ENCODE measurements at regions not wholly inside any gene's neighbourhood (a gene's known extent, or its start where the extent isn't known, plus 50 kb on each side); places are given as distances from the start of the nearest gene placed in this dataset.
A peak's percentile ranks its signal among the peaks of the same experiment; 100 is the strongest.

DNA sequence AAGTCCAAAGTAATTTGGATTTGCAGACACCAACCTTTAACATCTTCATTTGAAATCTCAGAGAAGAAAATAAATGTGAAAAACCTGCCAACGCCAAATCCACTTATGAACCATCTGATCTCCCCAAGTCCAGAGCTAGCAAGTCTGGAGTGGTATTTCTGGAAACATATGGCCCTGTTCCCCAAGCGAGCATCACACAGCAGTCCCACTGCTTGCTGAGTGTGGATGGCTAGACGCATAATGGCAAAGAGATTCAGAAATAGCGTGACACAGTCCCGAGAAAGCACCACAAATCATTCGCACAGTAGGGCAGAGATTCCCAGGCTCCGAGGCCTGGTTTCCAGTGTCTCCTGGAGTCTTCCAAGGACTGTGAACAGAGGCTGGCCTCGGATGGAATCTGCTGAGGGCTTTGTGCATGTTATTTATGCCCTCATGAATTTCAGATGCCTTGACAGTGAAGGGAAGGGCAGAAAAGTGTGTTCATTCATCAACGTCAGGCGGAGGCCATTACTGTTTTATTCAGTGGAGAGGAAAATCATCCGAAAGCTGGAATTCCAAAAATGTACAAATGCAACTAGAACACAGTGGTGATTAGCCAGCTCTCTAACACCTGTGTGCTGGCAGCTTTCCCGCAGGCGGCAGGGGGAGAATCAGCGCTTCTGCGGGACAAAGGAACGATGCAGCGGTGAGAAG lies 417.0 kb downstream of the EIPR1 start:
- DNase-seq = no peak

DNA sequence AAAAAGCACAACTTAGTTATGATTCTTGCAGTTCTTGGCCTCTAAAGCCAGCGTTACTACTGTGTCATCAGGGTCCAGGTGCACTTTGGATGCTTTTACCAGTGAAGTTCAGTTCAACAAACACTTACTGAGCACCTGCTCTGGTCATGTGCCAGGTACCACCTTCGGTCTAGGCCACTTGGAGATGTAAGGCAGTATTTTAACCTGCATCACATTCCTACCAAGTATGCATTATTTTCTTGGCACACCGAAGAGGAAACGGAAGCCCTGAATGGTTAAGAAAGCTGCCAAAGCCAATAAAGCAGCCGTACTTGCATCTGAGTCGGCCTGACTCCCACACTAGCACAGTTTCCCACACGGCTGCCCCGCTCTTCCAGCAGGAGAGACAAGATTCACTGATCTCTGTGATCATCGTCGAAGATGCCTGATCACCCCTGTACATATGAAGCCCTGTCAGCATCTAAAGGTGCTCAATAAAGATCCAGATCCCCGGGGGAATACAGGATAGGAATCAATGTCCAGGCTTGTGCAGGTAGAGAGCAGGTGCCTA lies 427.1 kb downstream of the EIPR1 start:
- DNase-seq = peak; percentile 92

DNA sequence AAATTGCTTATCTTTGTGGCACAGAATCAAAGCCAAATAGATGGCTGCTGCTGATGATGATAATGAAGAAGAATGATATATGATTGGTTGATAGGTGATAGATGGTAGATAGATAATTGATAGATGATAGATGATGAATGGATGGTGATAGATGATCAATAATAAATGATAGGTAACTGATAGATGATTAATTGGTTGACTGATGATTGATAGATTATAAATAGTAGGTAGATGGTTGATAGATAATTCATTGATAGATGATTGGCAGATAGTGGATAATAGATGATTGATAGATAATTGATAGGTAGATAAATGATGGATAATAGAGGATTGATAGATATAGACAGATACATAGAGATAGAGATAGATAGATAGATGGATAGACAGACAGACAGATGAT lies 430.2 kb downstream of the EIPR1 start:
- no peak for DNase-seq

DNA sequence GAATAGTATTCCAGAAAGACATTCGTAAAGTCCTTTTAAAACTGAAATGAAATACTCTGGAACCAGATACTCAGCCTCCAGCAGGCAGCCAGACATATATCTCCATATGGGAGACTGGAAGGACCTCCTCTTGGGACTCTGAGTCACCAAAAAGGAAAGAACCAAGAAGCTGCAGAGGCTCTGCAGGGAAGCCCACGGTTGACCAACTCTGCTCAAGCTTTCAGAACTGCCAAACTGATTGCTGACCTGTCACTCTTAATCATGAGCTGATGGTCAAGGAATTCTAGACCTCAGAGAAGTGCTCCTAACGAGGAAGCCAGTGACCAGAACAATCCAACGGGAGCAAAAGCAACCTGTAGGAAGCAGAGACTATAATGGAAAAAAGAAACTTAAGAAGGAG lies 434.7 kb downstream of the EIPR1 start:
- DNase-seq = no peak

DNA sequence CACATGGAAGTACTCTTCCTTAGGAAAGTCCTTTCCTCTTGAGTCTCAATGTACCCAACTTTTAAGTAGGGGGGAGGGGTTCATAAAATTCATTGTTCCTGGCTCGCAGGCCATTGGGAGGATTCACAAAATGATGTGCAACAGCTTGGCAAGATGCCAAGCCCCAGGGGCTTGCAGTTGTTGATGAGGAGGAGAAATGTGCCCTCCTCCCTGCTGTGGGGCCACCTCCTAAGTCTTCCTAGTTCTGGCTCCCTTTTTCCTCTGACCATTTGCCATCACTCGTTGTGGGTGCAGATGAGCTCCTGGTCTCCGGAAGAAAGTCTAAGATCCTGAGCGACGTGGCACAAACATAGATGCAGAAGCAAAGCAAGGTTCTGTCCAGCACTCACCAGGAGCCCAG lies 435.4 kb downstream of the EIPR1 start:
- no peak for DNase-seq

DNA sequence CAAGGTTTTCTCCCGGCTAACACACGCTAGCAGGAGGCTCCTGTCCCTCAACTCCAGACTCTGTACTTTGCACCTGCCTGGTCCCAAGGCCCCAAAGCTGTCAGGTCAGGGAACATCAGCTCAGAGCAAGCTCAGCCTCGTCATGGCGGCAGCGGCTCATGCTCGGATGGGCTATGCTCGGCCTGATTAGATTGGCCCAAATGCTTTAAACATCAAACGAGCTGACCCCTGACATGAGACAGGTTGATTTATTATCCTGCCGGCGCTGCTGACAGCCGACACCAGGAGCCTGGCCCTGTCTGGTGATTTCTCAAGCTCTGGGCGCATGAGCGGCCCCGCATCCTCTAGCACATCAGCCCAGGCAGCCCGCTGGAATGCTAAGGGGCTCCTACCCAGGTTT lies 436.4 kb downstream of the EIPR1 start:
- no peak for DNase-seq

DNA sequence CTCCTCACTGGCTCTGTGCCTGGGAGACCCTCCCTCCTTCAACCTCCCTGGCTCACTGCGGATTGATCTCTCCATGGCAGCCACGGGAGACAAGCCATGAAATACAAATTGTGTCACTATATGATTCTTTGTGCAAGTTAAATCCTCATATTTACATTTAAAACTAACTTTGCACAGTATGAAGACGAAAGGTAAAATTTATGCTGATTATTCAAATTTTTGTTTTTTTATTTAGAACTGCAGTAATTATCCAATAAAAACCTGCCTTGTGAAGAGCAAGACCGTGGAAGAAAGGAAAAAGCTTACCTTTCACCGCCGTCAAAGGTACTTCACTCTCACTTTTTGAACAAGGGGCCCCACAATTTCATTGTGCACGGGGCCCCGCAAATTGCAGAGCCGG lies 436.9 kb downstream of the EIPR1 start:
- DNase-seq = no peak

DNA sequence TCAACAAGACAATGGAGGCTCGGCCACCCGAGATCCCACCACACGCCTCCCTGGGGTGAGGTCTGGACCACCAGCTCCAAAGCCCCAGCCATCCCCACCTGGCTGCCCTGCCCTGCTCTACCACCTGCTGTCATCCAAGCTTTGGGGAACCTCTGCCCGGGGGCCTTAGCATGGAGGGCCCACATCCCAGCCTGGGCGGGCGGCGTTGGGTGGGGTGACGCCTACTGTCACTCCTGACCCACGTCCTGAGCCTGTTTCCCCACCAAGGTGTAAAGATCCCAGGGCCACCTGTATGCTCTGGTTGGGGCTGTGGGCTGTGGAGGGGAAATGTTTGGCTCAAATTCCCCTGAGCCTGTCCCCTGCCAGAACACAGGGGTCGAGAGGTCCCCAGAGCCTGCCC lies 437.6 kb downstream of the EIPR1 start:
- no peak for DNase-seq

DNA sequence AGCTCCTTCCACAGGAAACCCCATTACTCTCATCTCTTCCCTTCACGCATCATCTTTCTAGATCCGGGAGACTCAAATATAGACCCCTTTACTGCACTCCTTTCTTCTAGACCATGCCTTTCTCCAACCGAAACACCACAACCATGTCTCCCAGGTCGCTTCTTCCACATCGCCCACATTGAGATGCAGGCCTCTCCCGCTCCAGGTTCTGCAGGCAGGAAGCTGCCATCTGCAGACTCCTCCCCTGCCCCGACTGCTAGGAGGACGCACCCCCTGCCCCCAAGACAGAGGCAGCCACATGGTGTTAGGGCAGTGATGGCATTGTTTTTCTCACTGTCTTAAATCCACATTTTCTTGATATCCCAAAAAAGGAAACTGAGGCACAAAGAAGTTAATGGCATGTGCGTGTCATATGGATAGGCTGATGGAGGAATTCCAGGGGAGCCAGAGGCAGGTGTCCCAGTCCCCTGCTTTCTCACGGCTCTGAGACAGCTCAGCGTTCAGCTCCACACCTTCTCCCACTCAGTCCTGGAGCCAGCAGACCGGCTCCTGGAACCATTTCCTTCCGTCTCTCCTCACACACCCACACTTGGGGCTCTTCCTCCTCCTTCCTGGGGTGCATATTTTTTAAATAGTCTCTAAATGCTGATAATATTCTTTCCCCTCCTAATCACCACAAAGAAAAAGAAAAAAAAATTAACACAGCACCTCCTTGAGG lies 438.4 kb downstream of the EIPR1 start:
- no peak for DNase-seq

DNA sequence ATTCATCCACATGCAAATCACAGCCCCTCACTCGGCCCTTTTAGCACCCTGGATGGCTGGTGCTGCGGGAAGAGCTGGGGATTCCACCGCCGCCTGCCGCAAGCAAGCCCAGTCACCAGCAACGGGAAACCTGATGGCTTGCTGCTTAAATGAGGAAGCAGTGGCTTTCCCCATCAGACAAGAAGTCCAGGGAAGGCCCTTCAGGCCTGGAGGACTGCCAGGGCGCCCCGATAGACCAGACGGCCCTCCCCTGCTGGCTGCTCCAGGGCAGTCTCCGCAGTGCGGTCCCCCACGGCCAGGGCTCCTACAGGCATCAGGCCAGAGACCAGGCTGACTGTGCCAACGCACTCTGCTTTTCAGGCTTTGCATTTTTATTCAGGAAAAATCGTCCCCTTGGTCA lies 439.1 kb downstream of the EIPR1 start:
- DNase-seq = no peak

DNA sequence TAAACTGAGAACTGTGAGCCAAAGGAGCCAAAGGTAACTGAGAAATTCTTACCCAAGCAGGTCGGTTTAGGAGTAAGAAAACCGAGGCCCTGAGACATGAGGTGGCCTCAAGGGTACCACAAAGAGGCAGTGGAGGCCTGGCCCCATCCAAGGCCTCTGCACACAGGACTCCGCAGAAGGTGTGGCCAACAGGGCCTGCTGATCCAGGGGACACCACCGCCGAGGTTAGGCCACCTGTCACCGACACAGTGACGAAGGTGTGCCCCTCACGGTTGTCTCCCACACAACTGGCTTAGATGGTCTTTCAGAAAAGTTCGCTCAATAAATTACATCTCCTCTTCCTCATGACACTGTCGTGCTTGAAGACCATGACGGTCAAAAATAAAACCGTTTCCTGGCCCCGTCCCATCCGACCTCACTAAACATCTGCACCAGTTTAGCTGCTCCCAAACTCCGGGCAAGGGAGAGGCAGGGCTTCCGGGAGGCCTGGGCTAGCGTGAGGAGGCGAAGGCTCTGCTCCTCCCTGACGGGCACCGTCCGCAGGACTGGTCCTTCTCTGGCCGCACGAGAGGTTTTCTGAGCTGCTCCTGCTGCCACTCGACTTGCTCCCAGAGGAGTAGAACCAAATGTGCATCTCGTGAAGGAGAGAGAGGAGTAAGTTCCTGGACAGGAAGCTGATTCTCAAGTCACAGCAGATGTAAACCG lies 442.0 kb downstream of the EIPR1 start:
- no peak for DNase-seq

DNA sequence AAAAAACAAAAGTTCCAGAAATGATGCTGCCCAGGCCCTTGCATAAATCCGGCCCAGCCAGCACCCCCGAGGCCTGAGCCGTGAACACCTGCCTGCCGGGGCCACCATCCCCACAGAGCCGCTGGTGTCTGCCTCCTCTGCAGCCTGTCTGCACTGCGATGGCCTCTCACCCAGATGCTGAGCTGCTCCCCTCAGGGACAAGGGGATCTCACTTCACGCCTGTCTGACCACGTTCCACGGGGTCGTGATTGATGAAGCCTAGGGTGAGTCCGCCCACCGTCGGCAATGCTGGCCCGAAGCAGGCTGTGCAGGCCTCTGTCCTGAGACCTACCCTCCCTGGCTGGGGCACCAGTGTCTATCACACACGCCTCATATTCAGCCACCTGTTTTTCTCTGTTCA lies 444.2 kb downstream of the EIPR1 start:
- DNase-seq = no peak

DNA sequence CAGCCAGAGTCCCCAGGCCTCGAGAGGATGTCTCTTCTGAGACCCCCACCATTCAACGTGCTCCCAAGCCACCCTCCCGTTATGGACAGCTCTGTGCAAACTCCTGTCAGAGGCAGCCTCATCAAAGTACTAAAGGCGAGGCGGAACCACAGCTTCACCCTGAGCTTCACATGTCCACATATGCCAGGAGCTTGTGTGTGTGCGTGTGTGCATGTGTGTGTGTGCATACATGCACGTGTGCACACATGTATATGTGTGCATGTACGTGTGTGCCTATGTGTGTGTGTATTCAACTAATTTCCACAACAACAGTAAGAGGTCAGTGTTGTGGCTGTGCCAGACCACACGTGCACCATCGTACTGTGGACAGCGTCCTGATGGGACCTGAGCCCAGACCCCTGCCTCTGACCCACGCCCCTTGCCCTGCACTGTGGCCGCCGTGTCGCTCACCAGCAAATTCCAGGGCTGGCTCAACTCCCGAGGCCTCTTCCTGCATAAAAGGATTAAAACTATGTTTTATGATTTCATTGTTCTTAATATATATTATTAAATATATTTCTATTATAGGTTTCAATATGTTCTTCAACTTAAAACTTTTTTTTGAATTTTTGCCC lies 444.8 kb downstream of the EIPR1 start:
- no peak for DNase-seq

DNA sequence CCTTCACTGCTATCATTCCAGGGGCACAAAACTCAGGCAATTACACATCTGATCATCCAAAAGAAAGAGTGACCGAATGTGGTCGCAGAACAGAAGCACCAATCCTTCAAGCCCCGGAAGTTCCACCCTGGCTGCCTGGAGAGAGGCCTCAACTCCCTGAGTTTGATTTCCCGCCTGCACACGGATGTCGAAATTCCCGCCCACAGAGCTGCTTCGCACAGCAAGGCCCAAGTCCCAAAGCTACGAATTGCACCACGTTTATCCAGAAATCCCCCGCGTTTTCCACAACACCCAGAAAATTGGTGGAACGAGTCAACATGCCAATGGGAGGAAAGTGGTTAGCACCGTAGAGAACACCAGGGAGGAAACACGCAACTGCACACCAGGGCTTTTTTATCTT lies 445.4 kb downstream of the EIPR1 start:
- no peak for DNase-seq

DNA sequence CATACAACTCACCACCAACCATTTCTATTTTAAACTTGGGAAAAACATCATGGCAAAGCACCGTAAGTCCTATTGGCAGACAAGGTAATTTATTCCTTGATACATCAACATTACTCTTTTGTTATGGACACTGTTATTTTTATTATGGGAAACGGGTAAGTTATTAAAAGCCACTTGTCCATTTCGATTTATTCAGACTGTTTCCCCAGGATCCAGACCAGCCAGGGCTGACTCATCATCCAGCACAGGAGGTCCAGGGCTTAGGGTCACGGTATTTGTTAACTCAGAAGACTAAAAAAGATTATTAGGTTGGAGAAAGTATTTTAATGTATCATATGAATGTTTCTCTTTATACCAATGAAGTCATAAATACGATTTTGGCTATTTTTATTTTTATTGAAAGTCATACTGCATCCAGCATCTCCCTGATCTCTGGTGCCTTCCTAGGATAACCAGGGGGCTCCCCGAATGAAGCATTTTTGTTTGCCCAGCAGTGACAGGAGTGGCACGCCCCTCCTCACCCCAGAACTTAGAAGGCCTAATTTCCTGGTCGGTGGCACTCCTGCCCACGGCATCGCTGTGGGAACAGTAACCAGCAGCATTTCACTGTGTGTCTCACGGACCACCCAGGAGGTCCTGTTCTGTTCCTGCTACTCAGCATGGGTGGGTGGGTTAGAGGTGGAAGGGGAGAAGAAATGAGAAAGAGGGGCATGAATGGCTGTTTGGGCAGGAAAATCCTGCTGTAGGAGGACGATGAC lies 446.1 kb downstream of the EIPR1 start:
- DNase-seq = no peak

DNA sequence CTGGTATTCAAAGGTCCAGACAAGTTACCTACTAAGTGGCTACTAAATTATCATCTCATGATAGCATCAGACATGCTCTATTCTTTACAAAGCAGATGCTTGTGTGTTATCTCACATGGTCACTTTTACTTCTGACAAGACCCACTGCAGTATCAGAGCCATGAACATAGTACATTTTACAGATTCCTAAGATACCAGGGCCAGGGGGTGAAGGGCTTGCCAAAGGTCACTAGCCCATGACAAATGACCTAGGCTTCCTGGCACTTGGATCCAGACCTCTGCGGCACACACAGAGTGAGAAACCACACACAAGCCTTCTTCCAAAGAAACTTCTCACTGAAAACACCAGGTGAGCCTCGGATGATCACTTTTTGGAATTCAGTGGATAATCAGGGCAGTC lies 446.8 kb downstream of the EIPR1 start:
- DNase-seq = no peak

DNA sequence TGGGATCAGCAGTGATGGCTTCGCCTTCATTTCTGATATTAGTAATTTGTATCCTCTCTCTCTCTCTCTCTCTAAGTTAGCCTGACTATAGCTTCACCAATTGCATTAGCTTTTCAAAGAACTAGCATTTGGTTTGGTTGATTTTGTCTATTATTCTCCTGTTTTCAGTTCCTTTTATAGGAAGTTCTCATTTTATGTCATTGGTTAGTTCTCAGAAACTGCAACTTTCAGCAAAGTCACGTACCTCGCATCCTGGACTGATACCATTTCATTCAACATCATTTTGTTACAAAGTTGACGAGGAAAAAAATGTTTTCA lies 450.8 kb downstream of the EIPR1 start:
- no peak for DNase-seq

DNA sequence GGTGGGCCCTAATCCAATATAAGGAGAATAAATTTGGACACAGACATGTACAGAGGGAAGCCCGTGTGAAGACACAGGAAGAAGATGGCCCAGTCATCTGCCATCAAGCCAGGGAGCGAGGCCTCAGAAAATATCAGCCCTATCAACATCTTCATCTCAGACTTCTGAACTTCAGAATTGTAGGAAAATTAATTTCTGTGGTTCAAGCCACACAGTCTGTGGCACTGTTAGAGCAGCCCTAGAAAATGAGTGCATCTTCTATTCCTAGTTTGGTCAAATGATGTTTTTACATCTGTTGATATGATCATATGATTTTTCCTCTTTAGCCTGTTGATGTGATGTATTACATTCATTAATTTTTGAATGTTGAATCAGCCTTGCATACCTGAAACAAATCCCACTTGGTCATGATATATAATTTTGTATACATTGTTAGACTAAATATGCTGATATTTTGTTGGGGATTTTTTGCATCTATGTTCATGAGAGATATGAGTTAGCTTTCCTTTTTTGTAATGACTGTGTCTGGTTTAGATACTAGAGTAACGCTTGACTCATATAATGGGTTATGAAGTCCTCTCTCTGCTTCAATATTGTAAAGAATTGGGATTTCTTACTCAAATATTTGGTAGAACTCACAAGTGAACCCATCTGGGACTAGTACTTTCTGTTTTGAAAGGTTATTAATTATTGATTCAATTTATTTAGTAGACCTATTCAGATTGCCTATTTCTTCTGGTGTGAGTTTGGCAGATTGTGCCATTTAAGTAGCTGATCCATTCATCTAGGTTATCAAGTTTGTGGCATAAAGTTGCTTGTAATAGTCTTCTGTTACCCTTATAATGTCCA lies 451.4 kb downstream of the EIPR1 start:
- no peak for DNase-seq

DNA sequence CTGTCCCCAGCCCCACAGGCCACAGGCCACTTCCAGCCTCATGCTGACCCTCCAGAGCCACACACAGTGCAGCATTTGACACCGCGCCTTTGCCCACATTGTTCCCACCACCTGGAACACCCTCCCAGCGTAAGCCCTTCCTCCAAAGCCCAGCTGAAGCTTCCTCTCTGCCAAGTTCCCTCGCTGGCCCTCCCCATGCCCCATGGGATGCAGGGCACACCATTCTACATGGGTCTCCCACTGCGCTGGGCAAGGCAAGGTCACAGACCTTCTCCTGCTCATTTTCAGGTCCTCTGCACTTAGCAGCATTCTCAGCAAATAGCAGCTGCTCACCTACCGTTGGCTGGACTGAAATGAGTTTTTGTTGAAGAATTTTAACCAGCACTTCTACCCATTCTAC lies 455.5 kb downstream of the EIPR1 start:
- DNase-seq = no peak

DNA sequence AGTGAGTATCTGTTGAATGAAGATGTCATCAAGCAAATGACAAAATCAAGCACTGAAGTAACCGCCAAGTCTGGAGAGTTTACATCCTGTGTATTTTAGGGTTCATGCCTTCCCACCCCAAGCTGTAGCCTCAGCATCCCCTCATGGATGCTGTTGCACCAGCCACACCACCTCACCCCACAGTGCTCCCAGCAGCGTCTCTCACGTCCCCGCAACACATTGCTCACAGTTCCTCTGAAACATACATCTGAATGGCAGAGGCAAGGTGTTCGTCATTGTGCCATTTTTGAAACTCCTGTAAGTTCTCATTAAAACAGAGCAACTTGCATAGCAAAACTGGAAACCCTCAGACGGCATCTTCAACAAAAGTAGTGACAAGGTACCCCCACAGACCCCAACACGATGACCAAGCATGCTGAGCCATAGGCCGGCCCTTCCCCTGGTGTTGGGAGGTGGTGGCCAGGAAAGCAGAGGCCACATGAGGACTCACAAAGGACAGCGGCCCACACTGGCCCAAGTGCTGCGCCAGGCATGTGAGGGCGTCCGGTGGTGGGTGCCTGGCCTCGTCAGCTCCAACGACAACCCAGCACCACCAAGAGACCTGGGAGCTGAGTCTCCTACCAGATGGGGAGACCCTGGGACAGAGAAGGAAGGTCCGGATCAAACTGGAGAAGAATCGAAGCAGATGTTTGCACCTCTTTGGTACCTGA lies 456.5 kb downstream of the EIPR1 start:
- DNase-seq = no peak
